Activated naive CD8-positive, alpha-beta T cell treated with anti-CD3 and anti-CD28 coated beads, Interleukin-2, amount 50 U/mL, for 16 hours (primary cell): ENCODE measurements at regions not wholly inside any gene's neighbourhood (a gene's known extent, or its start where the extent isn't known, plus 50 kb on each side); places are given as distances from the start of the nearest gene placed in this dataset.

Experiments used
- DNase-seq: peaks from one replicate; pipeline ENCODE4 v3.0.0-alpha.2; 2020; ENCODE audit warnings: low read depth, low spot score

GRCh38 chr15:98025237-98025636 lies 64.7 kb downstream of the ARRDC4 start:
- DNase-seq: no peak

GRCh38 chr15:98034731-98035130 lies 74.2 kb downstream of the ARRDC4 start:
- DNase-seq: no peak

GRCh38 chr15:98035134-98035533 lies 74.6 kb downstream of the ARRDC4 start:
- DNase-seq: no peak

GRCh38 chr15:98035577-98036010 lies 75.1 kb downstream of the ARRDC4 start:
- DNase-seq: no peak

GRCh38 chr15:98039596-98039995 lies 79.1 kb downstream of the ARRDC4 start:
- no peak for DNase-seq

- no peak for DNase-seq
Measured at GRCh38 chr15:98040146-98040545, 79.6 kb downstream of the ARRDC4 start.

GRCh38 chr15:98043160-98044014 lies 82.9 kb downstream of the ARRDC4 start:
- DNase-seq: no peak

- DNase-seq: no peak
Measured at GRCh38 chr15:98051734-98052133, 91.2 kb downstream of the ARRDC4 start.

- DNase-seq: no peak
Measured at GRCh38 chr15:98057453-98057852, 97.0 kb downstream of the ARRDC4 start.

GRCh38 chr15:98062869-98063268 lies 102.4 kb downstream of the ARRDC4 start:
- DNase-seq: no peak

GRCh38 chr15:98063315-98063714 lies 102.8 kb downstream of the ARRDC4 start:
- no peak for DNase-seq

- no peak for DNase-seq
Measured at GRCh38 chr15:98063871-98064270, 103.4 kb downstream of the ARRDC4 start.

- no peak for DNase-seq
Measured at GRCh38 chr15:98067339-98067738, 106.8 kb downstream of the ARRDC4 start.

- DNase-seq: no peak
Measured at GRCh38 chr15:98069256-98069655, 108.8 kb downstream of the ARRDC4 start.

- DNase-seq: no peak
Measured at GRCh38 chr15:98070137-98070536, 109.6 kb downstream of the ARRDC4 start.

GRCh38 chr15:98071786-98072185 lies 111.3 kb downstream of the ARRDC4 start:
- no peak for DNase-seq

GRCh38 chr15:98075441-98075840 lies 114.9 kb downstream of the ARRDC4 start:
- DNase-seq: no peak

GRCh38 chr15:98076021-98076816 lies 115.7 kb downstream of the ARRDC4 start:
- DNase-seq: no peak

- DNase-seq: no peak
Measured at GRCh38 chr15:98077186-98077585, 116.7 kb downstream of the ARRDC4 start.

GRCh38 chr15:98080791-98081190 lies 120.3 kb downstream of the ARRDC4 start:
- DNase-seq: no peak

GRCh38 chr15:98083203-98083910 lies 122.9 kb downstream of the ARRDC4 start:
- DNase-seq: no peak

- DNase-seq: no peak
Measured at GRCh38 chr15:98085003-98085639, 124.6 kb downstream of the ARRDC4 start.
